H9 (cell line): ENCODE measurements at regions not wholly inside any gene's neighbourhood (a gene's known extent, or its start where the extent isn't known, plus 50 kb on each side); places are given as distances from the start of the nearest gene placed in this dataset.

Experiments used
- DNase-seq: peaks from one replicate; pipeline ENCODE4 v3.0.0-alpha.2; 2017
- H2AFZ ChIP-seq: one replicate; pipeline ENCODE4 v1.6.1; 2013; ENCODE audit warnings: mild to moderate bottlenecking, low read length, control low read depth, moderate library complexity
- H2AK5ac ChIP-seq: 2 replicates; pipeline ENCODE4 v1.6.1; 2013; ENCODE audit warnings: low read length, control low read depth, mixed read lengths; ENCODE audit not compliant: insufficient read length
- H2BK120ac ChIP-seq: one replicate; pipeline ENCODE4 v1.6.1; 2013; ENCODE audit warnings: low read depth, mild to moderate bottlenecking, low read length, control low read depth, inconsistent platforms; ENCODE audit not compliant: poor library complexity, severe bottlenecking
- H2BK12ac ChIP-seq: 2 replicates; pipeline ENCODE4 v1.6.1; 2013; ENCODE audit warnings: low read length, control low read depth, mixed read lengths, low read depth; ENCODE audit not compliant: insufficient read length
- H2BK15ac ChIP-seq: 2 replicates; pipeline ENCODE4 v1.6.1; 2013; ENCODE audit warnings: low read depth, low read length, control low read depth
- H2BK20ac ChIP-seq: one replicate; pipeline ENCODE4 v1.6.1; 2013; ENCODE audit warnings: low read depth, mild to moderate bottlenecking, low read length, control low read depth, inconsistent platforms; ENCODE audit not compliant: poor library complexity, severe bottlenecking
- H2BK5ac ChIP-seq: 2 replicates; pipeline ENCODE4 v1.6.1; 2013; ENCODE audit warnings: low read length, control low read depth, mixed read lengths; ENCODE audit not compliant: insufficient read length
- H3K14ac ChIP-seq: 2 replicates; pipeline ENCODE4 v1.6.1; 2013; ENCODE audit warnings: low read length, control low read depth; ENCODE audit not compliant: insufficient read depth
- H3K18ac ChIP-seq: 2 replicates; pipeline ENCODE4 v1.6.1; 2013; ENCODE audit warnings: low read depth, mild to moderate bottlenecking, mixed read lengths, low read length, control low read depth; ENCODE audit not compliant: insufficient read length
- H3K23ac ChIP-seq: 2 replicates; pipeline ENCODE4 v1.6.1; 2013; ENCODE audit warnings: low read length, control low read depth, mixed read lengths, low read depth; ENCODE audit not compliant: insufficient read length
- H3K23me2 ChIP-seq: 2 replicates; pipeline ENCODE4 v1.6.1; 2013; ENCODE audit warnings: low read depth, mild to moderate bottlenecking, mixed read lengths, low read length, control low read depth; ENCODE audit not compliant: insufficient read length, poor library complexity, severe bottlenecking
- H3K27ac ChIP-seq: 2 replicates; pipeline ENCODE4 v1.5.1; 2013; ENCODE audit warnings: low read length, control low read depth, mixed read lengths, low read depth; ENCODE audit not compliant: insufficient read length
- H3K27me3 ChIP-seq: 2 replicates; pipeline ENCODE4 v1.6.1; 2013; ENCODE audit warnings: low read length, control low read depth, inconsistent platforms; ENCODE audit not compliant: insufficient read depth
- H3K4ac ChIP-seq: 2 replicates; pipeline ENCODE4 v1.6.1; 2013; ENCODE audit warnings: low read depth, mild to moderate bottlenecking, control low read depth, inconsistent platforms, low read length, moderate library complexity
- H3K4me1 ChIP-seq: 2 replicates; pipeline ENCODE4 v1.6.1; 2013; ENCODE audit warnings: low read length, control low read depth, inconsistent platforms; ENCODE audit not compliant: insufficient read depth
- H3K4me2 ChIP-seq: 2 replicates; pipeline ENCODE4 v1.6.1; 2013; ENCODE audit warnings: low read length, control low read depth, mixed read lengths; ENCODE audit not compliant: insufficient read length, insufficient read depth
- H3K56ac ChIP-seq: 2 replicates; pipeline ENCODE4 v1.6.1; 2013; ENCODE audit warnings: low read depth, mild to moderate bottlenecking, mixed read lengths, low read length, control low read depth; ENCODE audit not compliant: insufficient read length
- H3K79me1 ChIP-seq: 2 replicates; pipeline ENCODE4 v1.6.1; 2013; ENCODE audit warnings: low read depth, mild to moderate bottlenecking, moderate library complexity, low read length, control low read depth, inconsistent platforms; ENCODE audit not compliant: insufficient read depth, poor library complexity, severe bottlenecking
- H3K79me2 ChIP-seq: 2 replicates; pipeline ENCODE4 v1.6.1; 2013; ENCODE audit warnings: low read length, control low read depth, inconsistent platforms; ENCODE audit not compliant: insufficient read depth
- H3K9ac ChIP-seq: 2 replicates; pipeline ENCODE4 v1.6.1; 2013; ENCODE audit warnings: low read length, control low read depth, mixed read lengths; ENCODE audit not compliant: insufficient read length; ENCODE audit errors: extremely low read depth
- H3K9me3 ChIP-seq: one replicate; pipeline ENCODE4 v1.6.1; 2013; ENCODE audit warnings: low read depth, low read length, inconsistent platforms; ENCODE audit not compliant: control insufficient read depth
- H3T11ph ChIP-seq: one replicate; pipeline ENCODE4 v1.6.1; 2013; ENCODE audit warnings: mild to moderate bottlenecking, low read length, control low read depth, inconsistent platforms
- H4K20me1 ChIP-seq: one replicate; pipeline ENCODE4 v1.6.1; 2013; ENCODE audit not compliant: control insufficient read depth, insufficient read length, insufficient read depth
- H4K5ac ChIP-seq: 2 replicates; pipeline ENCODE4 v1.6.1; 2013; ENCODE audit warnings: low read depth, mild to moderate bottlenecking, mixed read lengths, low read length, control low read depth; ENCODE audit not compliant: insufficient read length
- H4K8ac ChIP-seq: replicated peaks from 2 replicates; pipeline ENCODE4 v1.6.1; 2013; ENCODE audit warnings: low read length, control low read depth, mixed read lengths, low read depth; ENCODE audit not compliant: insufficient read length
- H4K91ac ChIP-seq: 2 replicates; pipeline ENCODE4 v1.6.1; 2013; ENCODE audit warnings: low read depth, mild to moderate bottlenecking, moderate library complexity, mixed read lengths, low read length, control low read depth; ENCODE audit not compliant: insufficient read length
- H3K27ac Mint-ChIP-seq, 3 experiments: 2 replicates in 2 of 3; 3 replicates in 1 of 3; pipeline ENCODE4 v1.8.0; 2020 to 2021; ENCODE audit warnings: mixed read lengths in 3 of 3, mild to moderate bottlenecking in 1 of 3, moderate library complexity in 1 of 3
- H3K27me3 Mint-ChIP-seq: 2 replicates; pipeline ENCODE4 v1.8.0; 2021; ENCODE audit warnings: low read depth, mild to moderate bottlenecking, moderate library complexity, mixed read lengths
- H3K36me3 Mint-ChIP-seq, 3 experiments: 2 replicates in 2 of 3; 3 replicates in 1 of 3; pipeline ENCODE4 v1.8.0; 2020 to 2021; ENCODE audit warnings: low read depth in 3 of 3, mixed read lengths in 3 of 3; ENCODE audit not compliant: insufficient read depth in 1 of 3
- H3K4me1 Mint-ChIP-seq, 2 experiments: 2 replicates each; pipeline ENCODE4 v1.8.0; 2020; ENCODE audit warnings: mixed read lengths in 2 of 2
- H3K4me3 Mint-ChIP-seq, 2 experiments: 2 replicates in 1 of 2; 3 replicates in 1 of 2; pipeline ENCODE4 v1.8.0; 2020 to 2021; ENCODE audit warnings: mild to moderate bottlenecking in 2 of 2, mixed read lengths in 2 of 2, moderate library complexity in 1 of 2
- H3K9me3 Mint-ChIP-seq, 2 experiments: 2 replicates in 1 of 2; 3 replicates in 1 of 2; pipeline ENCODE4 v1.8.0; 2020; ENCODE audit warnings: mild to moderate bottlenecking in 2 of 2, mixed read lengths in 2 of 2, moderate library complexity in 1 of 2
- WGBS: extraction: QIAGEN DNeasy Blood & Tissue Kit; methylation state at CpG from one replicate; pipeline ENCODE4 v1.1.7; 2013; ENCODE audit warnings: missing lambda C conversion rate, low lambda C conversion rate, mixed read lengths; ENCODE audit not compliant: insufficient read length; ENCODE audit errors: extremely low coverage; 5-methylcytosine and 5-hydroxymethylcytosine counted together
- TF ChIP-seq, protein P1 (sequence below): fragments of 200-600 bp; sonication (generic); conservative IDR thresholded peaks from 3 replicates; pipeline ENCODE4 v1.8.0; 2021; ENCODE audit warnings: antibody characterized with exemption, mild to moderate bottlenecking

DNA sequence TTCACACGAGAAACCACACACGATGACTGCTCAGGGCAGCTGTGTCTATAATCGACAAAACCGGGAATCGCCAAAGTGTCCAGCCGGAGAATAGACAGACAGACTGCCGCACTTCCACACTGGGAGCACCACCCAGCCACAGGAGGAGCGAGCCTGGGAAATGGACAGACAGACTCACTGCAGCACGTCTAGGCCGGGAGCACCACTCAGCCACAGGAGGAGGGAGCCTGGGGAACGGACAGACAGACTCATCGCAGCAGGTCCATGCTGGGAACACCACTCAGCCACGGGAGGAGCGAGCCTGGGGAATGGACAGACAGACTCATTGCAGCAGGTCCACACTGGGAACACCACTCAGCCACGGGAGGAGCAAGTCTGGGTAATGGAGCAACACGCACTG, 137.2 kb downstream of the BRD1 start:
- Histone ChIP-seq H3K4me1 (no peaks in the 10 kb centered on the region), H4K91ac (no peak overlapping the region), H3K9me3 (peaks cover 8% of the 10 kb centered on the region), H2BK12ac (no peak overlapping the region), H3K4ac (no peak overlapping the region), H3T11ph (no peak overlapping the region), H2BK5ac (no peak overlapping the region), H3K14ac (no peak overlapping the region; the same call in 1 of the 2 replicates), H2BK120ac (no peak overlapping the region), H3K79me1 (no peaks in the 10 kb centered on the region), H3K27me3 (no peaks in the 10 kb centered on the region), H3K4me2 (no peak overlapping the region), H2BK15ac (no peak overlapping the region), H3K79me2 (no peaks in the 10 kb centered on the region), H4K20me1 (no peaks in the 10 kb centered on the region), H2AK5ac (no peak overlapping the region), H4K8ac (no peak overlapping the region), H2BK20ac (no peak overlapping the region), H3K18ac (no peak overlapping the region), H3K27ac (no peak overlapping the region), H3K23me2 (no peaks in the 10 kb centered on the region), H4K5ac (no peak overlapping the region), H3K9ac (no peak overlapping the region), H3K23ac (no peak overlapping the region), H3K56ac (no peak overlapping the region), H2AFZ (no peak overlapping the region)
- no peak overlapping the region for H3K4me3 Mint-ChIP-seq
- peaks cover 0 to 18% (median 0%) of the 10 kb centered on the region in 3 experiments; a peak in 4 of 7 replicates for H3K36me3 Mint-ChIP-seq
- peak; percentile 20 for DNase-seq
- peaks cover 7% of the 10 kb centered on the region for H3K27me3 Mint-ChIP-seq
- peaks cover 22 to 24% of the 10 kb centered on the region in 2 experiments for H3K9me3 Mint-ChIP-seq
- WGBS: no CpG with 5 or more reads among the region's 16 CpGs
- TF ChIP-seq, protein P1, sequence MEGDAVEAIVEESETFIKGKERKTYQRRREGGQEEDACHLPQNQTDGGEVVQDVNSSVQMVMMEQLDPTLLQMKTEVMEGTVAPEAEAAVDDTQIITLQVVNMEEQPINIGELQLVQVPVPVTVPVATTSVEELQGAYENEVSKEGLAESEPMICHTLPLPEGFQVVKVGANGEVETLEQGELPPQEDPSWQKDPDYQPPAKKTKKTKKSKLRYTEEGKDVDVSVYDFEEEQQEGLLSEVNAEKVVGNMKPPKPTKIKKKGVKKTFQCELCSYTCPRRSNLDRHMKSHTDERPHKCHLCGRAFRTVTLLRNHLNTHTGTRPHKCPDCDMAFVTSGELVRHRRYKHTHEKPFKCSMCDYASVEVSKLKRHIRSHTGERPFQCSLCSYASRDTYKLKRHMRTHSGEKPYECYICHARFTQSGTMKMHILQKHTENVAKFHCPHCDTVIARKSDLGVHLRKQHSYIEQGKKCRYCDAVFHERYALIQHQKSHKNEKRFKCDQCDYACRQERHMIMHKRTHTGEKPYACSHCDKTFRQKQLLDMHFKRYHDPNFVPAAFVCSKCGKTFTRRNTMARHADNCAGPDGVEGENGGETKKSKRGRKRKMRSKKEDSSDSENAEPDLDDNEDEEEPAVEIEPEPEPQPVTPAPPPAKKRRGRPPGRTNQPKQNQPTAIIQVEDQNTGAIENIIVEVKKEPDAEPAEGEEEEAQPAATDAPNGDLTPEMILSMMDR: no peak
- no peaks in the 10 kb centered on the region for H3K4me1 Mint-ChIP-seq
- H3K27ac Mint-ChIP-seq: no peak overlapping the region
